ENCODE measurements at regions not wholly inside any gene's neighbourhood (a gene's known extent, or its start where the extent isn't known, plus 50 kb on each side); places are given as distances from the start of the nearest gene placed in this dataset.
A peak's percentile ranks its signal among the peaks of the same experiment; 100 is the strongest.

DNA sequence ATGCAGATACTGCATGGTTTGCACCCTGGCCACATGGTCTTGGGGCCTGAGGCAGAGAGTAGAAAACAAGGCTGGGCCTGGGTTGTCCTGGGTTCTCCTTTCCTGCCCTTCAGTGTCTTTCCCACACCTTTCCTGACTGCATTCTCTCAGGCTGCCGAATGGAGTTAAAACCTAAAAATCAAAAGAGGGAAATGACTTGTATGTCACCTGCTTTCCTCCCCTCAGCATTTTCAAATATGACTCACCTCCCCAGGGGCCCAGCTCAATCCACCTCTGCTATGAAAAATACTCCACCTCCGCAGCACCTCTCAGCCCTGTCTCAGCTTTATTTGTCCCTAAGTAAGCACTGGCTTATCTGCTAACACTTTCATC is 457.8 kb upstream of the MEX3C start:
- POLR2A ChIA-PET, result no interaction called here
- CTCF ChIA-PET, result interaction anchor here (0.6 to 2.0 kb wide), 4 partner anchors 9 to 1369 kb away, joined by 3 to 14 read pairs (median 6); no protein-coding TSS in a partner anchor
- peak; percentile 88 for TF ChIP-seq JUNB (IDR thresholded peaks at IDR 0.05)
- TF ChIP-seq WRNIP1 (IDR thresholded peaks at IDR 0.05; ENCODE audit: borderline replicate concordance, low read depth, low read length), result no peak
- no peak for TF ChIP-seq ZSCAN29 (IDR thresholded peaks at IDR 0.05)
- no peak; the same call in 1 of the 2 replicates for TF ChIP-seq POLR2A (IDR thresholded peaks at IDR 0.05; ENCODE audit: low read depth, low read length)
- TF ChIP-seq DPF2 (IDR thresholded peaks at IDR 0.05), result peak; percentile 95
- peak; percentile 77 for TF ChIP-seq MTA2 (IDR thresholded peaks at IDR 0.05; ENCODE audit: low read depth)
- TF ChIP-seq YBX1 (IDR thresholded peaks at IDR 0.05), result 0 out of 2 replicates have a peak, but pooled peaks have one; percentile 79
- TF ChIP-seq RELA (IDR thresholded peaks at IDR 0.05; ENCODE audit: borderline replicate concordance, partially characterized antibody), result no peak
- TF ChIP-seq, protein P1, sequence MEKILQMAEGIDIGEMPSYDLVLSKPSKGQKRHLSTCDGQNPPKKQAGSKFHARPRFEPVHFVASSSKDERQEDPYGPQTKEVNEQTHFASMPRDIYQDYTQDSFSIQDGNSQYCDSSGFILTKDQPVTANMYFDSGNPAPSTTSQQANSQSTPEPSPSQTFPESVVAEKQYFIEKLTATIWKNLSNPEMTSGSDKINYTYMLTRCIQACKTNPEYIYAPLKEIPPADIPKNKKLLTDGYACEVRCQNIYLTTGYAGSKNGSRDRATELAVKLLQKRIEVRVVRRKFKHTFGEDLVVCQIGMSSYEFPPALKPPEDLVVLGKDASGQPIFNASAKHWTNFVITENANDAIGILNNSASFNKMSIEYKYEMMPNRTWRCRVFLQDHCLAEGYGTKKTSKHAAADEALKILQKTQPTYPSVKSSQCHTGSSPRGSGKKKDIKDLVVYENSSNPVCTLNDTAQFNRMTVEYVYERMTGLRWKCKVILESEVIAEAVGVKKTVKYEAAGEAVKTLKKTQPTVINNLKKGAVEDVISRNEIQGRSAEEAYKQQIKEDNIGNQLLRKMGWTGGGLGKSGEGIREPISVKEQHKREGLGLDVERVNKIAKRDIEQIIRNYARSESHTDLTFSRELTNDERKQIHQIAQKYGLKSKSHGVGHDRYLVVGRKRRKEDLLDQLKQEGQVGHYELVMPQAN (conservative IDR thresholded peaks at IDR 0.05), result no peak
- TF ChIP-seq NR2F1 (conservative IDR thresholded peaks at IDR 0.05), result no peak; the same call in 1 of the 2 replicates
- TF ChIP-seq RBBP5 (conservative IDR thresholded peaks at IDR 0.05), result no peak
- TF ChIP-seq JUND (IDR thresholded peaks at IDR 0.05; ENCODE audit: low read depth, low read length), result peak; percentile 81
- peak; percentile 63; the same call in 1 of the 2 replicates for TF ChIP-seq FOXM1 (IDR thresholded peaks at IDR 0.05; ENCODE audit: low read depth, low read length)
- no peak for TF ChIP-seq ZNF622 (IDR thresholded peaks at IDR 0.05)
- TF ChIP-seq, protein P2, sequence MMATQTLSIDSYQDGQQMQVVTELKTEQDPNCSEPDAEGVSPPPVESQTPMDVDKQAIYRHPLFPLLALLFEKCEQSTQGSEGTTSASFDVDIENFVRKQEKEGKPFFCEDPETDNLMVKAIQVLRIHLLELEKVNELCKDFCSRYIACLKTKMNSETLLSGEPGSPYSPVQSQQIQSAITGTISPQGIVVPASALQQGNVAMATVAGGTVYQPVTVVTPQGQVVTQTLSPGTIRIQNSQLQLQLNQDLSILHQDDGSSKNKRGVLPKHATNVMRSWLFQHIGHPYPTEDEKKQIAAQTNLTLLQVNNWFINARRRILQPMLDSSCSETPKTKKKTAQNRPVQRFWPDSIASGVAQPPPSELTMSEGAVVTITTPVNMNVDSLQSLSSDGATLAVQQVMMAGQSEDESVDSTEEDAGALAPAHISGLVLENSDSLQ (IDR thresholded peaks at IDR 0.05), result no peak
- no peak for TF ChIP-seq SMAD5 (IDR thresholded peaks at IDR 0.05; ENCODE audit: low read depth)
- TF ChIP-seq MEF2A (IDR thresholded peaks at IDR 0.05; ENCODE audit: insufficient read depth, low read depth, low read length), result 0 out of 2 replicates have a peak, but pooled peaks have one; percentile 65
- TF ChIP-seq SUZ12 (IDR thresholded peaks at IDR 0.05; ENCODE audit: unreplicated experiment), result no peak
- peak; percentile 97 for TF ChIP-seq MEF2B (IDR thresholded peaks at IDR 0.05; ENCODE audit: partially characterized antibody, poor library complexity, severe bottlenecking)
- TF ChIP-seq SREBF1 (IDR thresholded peaks at IDR 0.05; ENCODE audit: low read length), result no peak
- TF ChIP-seq STAT3 (IDR thresholded peaks at IDR 0.05; ENCODE audit: low read depth, low read length), result no peak
- TF ChIP-seq EP300 (IDR thresholded peaks at IDR 0.05; ENCODE audit: borderline replicate concordance in 1 of 2, control insufficient read depth in 1 of 2, low read depth in 2 of 2, low read length in 2 of 2), result peak; percentile 68 to 90; a peak in 3 of 4 replicates
- peak; percentile 27; the same call in 1 of the 2 replicates for TF ChIP-seq YY1 (IDR thresholded peaks at IDR 0.05; ENCODE audit: low read depth, low read length)

More for the DNA sequence above, 457.8 kb upstream of the MEX3C start:
- Histone ChIP-seq H3K4me3 (no peak overlapping the region), H4K20me1 (ENCODE audit: control insufficient read depth, insufficient read depth) (no peaks in the 10 kb centered on the region), H3K9me3 (replicated peaks; ENCODE audit: control insufficient read depth, insufficient read depth, low read length) (no peaks in the 10 kb centered on the region), H3K4me2 (ENCODE audit: control insufficient read depth, insufficient read depth) (peak overlapping the region; percentile 12; the same call in 1 of the 2 replicates), H3K27ac (ENCODE audit: control insufficient read depth, insufficient read depth) (peak overlapping the region; percentile 5), H3K4me1 (ENCODE audit: control insufficient read depth, insufficient read depth, low read length) (peaks cover 14% of the 10 kb centered on the region), H3K9ac (ENCODE audit: control insufficient read depth, insufficient read depth, low read length) (no peak overlapping the region), H3K79me2 (ENCODE audit: control insufficient read depth, insufficient read depth, low read length) (no peaks in the 10 kb centered on the region), H3K27me3 (replicated peaks in 1 of 2; ENCODE audit: control insufficient read depth in 2 of 2, insufficient read depth in 2 of 2, low read length in 1 of 2) (no peaks in the 10 kb centered on the region), H3K36me3 (ENCODE audit: control insufficient read depth in 2 of 2, insufficient read depth in 2 of 2, low read length in 1 of 2) (no peaks in the 10 kb centered on the region), H2AFZ (ENCODE audit: control insufficient read depth, low read depth, low read length) (peak overlapping the region; percentile 54)
- ChIA-PET SMC1A (ENCODE audit: uncharacterized antibody, unreplicated experiment) (interaction anchor here (1.0 to 1.7 kb wide), 4 partner anchors 13 to 345 kb away, joined by 3 to 6 read pairs (median 4); no protein-coding TSS in a partner anchor), RAD21 (ENCODE audit: unreplicated experiment) (interaction anchor here (0.7 to 1.8 kb wide), 5 partner anchors 13 to 634 kb away, joined by 3 to 7 read pairs (median 4); no protein-coding TSS in a partner anchor)
- WGBS (ENCODE audit: insufficient coverage, insufficient replicate concordance, low lambda C conversion rate, missing lambda C conversion rate), result 3% methylated on average over 2 of the region's 2 CpGs
- intact Hi-C loops (cut with micrococcal nuclease; ENCODE audit: unreplicated experiment) (loop anchor here (10.0 kb wide), 1 partner anchor 739 kb away; no protein-coding TSS in a partner anchor), in situ Hi-C loops (cut with MboI) (loop anchor here (25.0 kb wide), 2 partner anchors 1257 to 1732 kb away; no protein-coding TSS in a partner anchor)
- no TSS peak for BruUV-seq (replicated peaks)
- DNase-seq (ENCODE audit: low read depth, low spot score) (peak; percentile 48), FAIRE-seq (peak; percentile 71), ATAC-seq (peak; percentile 94)

Measured in GM12878 (cell line).